K562 (cell line): ENCODE measurements at regions not wholly inside any gene's neighbourhood (a gene's known extent, or its start where the extent isn't known, plus 50 kb on each side); places are given as distances from the start of the nearest gene placed in this dataset.

ENCODE experiments used
- ARID2 ChIP-seq: fragments of 450-650 bp; IDR thresholded peaks from 2 replicates; pipeline ENCODE4 v1.6.1; 2017; ENCODE audit warnings: antibody characterized with exemption, mild to moderate bottlenecking
- CBX5 ChIP-seq: IDR thresholded peaks from 2 replicates; pipeline ENCODE4 v1.6.1; 2014; ENCODE audit warnings: low read depth, borderline replicate concordance
- EGR1 ChIP-seq: fragments of 450-650 bp; conservative IDR thresholded peaks from 2 replicates; pipeline ENCODE4 v1.6.1; 2017; ENCODE audit warnings: mild to moderate bottlenecking
- EHMT2 ChIP-seq: fragments of 450-650 bp; IDR thresholded peaks from 2 replicates; pipeline ENCODE4 v1.6.1; 2018; ENCODE audit warnings: antibody characterized with exemption
- FOXA1 ChIP-seq: fragments of 450-650 bp; IDR thresholded peaks from 2 replicates; pipeline ENCODE4 v1.6.1; 2016; ENCODE audit warnings: mild to moderate bottlenecking, borderline replicate concordance
- FOXJ3 ChIP-seq: sonication (generic); formaldehyde crosslinking; IDR thresholded peaks from 2 replicates; pipeline ENCODE4 v1.4.0; 2020; ENCODE audit warnings: mild to moderate bottlenecking, missing genetic modification reagents
- HDAC3 ChIP-seq: fragments of 450-650 bp; IDR thresholded peaks from 2 replicates; pipeline ENCODE4 v1.6.1; 2018; ENCODE audit warnings: borderline replicate concordance, mild to moderate bottlenecking, moderate library complexity; ENCODE audit not compliant: partially characterized antibody
- NCOA4 ChIP-seq: fragments of 450-650 bp; IDR thresholded peaks from 2 replicates; pipeline ENCODE4 v1.6.1; 2018; ENCODE audit warnings: mild to moderate bottlenecking; ENCODE audit not compliant: partially characterized antibody
- NEUROD1 ChIP-seq: fragments of 150-350 bp; IDR thresholded peaks from 2 replicates; pipeline ENCODE4 v1.6.1; 2014; ENCODE audit warnings: borderline replicate concordance, low read length, low read depth; ENCODE audit not compliant: partially characterized antibody
- NFXL1 ChIP-seq: fragments of 450-650 bp; formaldehyde crosslinking; IDR thresholded peaks from 2 replicates; pipeline ENCODE4 v1.4.0; 2021; ENCODE audit warnings: mild to moderate bottlenecking
- POLR2A ChIP-seq: fragments of 450-650 bp; conservative IDR thresholded peaks from 2 replicates; pipeline ENCODE4 v1.6.1; 2016
- RB1 ChIP-seq: fragments of 450-650 bp; IDR thresholded peaks from 2 replicates; pipeline ENCODE4 v1.6.1; 2017; ENCODE audit warnings: low read depth, mild to moderate bottlenecking
- ZNF12 ChIP-seq: sonication (generic); formaldehyde crosslinking; IDR thresholded peaks from 2 replicates; pipeline ENCODE4 v1.4.0; 2020; ENCODE audit warnings: mild to moderate bottlenecking, missing genetic modification reagents
- ZNF184 ChIP-seq: sonication (generic); formaldehyde crosslinking; IDR thresholded peaks from 2 replicates; pipeline ENCODE4 v1.5.0; 2020; ENCODE audit warnings: missing genetic modification reagents
- ZNF239 ChIP-seq: fragments of 250-450 bp; sonication (Bioruptor Pico); IDR thresholded peaks from 2 replicates; pipeline ENCODE4 v1.4.0; 2020; ENCODE audit warnings: mild to moderate bottlenecking
- TF ChIP-seq, protein P1 (sequence below): fragments of 450-650 bp; IDR thresholded peaks from 2 replicates; pipeline ENCODE4 v1.6.1; 2016; ENCODE audit warnings: antibody characterized with exemption
- TF ChIP-seq, protein P2 (sequence below): IDR thresholded peaks from 2 replicates; pipeline ENCODE4 v1.6.1; 2014; ENCODE audit warnings: antibody characterized with exemption
- TF ChIP-seq, protein P3 (sequence below): sonication (generic); formaldehyde crosslinking; IDR thresholded peaks from 2 replicates; pipeline ENCODE4 v1.8.1; 2023; ENCODE audit warnings: mild to moderate bottlenecking, missing genetic modification reagents, moderate library complexity
- TF ChIP-seq, protein P4 (sequence below), 2 experiments: IDR thresholded peaks; 2 replicates each; pipeline ENCODE4 v1.6.1; 2011; ENCODE audit warnings: borderline replicate concordance in 1 of 2, control low read depth in 1 of 2, low read depth in 1 of 2, low read length in 1 of 2, mild to moderate bottlenecking in 1 of 2, mixed read lengths in 1 of 2, moderate library complexity in 1 of 2; ENCODE audit not compliant: insufficient read depth in 1 of 2, insufficient read length in 1 of 2, poor library complexity in 1 of 2, severe bottlenecking in 1 of 2; ENCODE audit errors: extremely low read depth in 1 of 2
- TF ChIP-seq, protein P5 (sequence below): sonication (generic); formaldehyde crosslinking; IDR thresholded peaks from 2 replicates; pipeline ENCODE4 v1.5.0; 2020; ENCODE audit warnings: missing genetic modification reagents
- TF ChIP-seq, protein P6 (sequence below): sonication (generic); formaldehyde crosslinking; IDR thresholded peaks from 2 replicates; pipeline ENCODE4 v1.8.0; 2022; ENCODE audit warnings: mild to moderate bottlenecking, missing genetic modification reagents

DNA sequence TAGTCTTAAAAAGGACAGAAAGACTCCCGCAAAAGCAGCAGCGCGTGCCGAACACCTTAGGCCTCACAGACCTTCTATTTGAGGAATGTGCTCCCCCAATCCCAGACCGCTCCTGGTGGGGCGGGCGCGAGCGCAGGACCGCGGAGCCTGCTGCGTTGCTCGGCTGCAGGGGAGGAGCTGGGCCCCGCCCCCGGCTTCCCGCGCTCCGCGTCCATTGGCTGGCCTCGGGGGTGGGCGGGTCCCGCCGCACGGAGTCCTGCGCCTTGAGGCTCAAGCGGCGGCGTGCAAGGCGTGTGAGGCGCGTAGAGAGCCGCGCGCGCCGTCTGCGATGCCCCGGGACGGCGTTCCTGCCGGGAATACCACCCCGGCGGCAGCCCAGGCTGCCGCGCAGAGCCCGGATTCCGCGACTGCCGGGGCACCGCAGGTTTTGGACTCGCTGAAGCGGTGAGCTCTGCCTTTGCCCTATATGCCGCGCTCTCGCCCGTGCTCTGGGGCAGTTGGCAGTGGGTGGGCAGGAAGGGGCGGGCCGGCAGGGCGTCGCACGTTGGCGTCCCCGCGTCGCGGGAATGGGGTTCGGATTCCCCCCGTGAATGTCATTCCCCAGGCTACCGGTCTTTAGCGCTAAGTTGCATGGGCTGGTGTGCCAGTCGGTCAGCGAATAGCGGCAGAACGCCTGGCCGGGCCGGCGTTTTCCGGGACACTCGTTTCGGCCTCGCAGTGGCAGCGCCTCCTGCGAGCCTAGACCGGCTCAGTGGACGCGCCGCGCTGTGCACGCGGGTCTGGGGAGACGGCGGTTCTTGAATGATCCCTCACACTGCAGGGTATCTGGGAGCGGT, 49.6 kb upstream of the PAIP2B start (continued):
- TF ChIP-seq, protein P1, sequence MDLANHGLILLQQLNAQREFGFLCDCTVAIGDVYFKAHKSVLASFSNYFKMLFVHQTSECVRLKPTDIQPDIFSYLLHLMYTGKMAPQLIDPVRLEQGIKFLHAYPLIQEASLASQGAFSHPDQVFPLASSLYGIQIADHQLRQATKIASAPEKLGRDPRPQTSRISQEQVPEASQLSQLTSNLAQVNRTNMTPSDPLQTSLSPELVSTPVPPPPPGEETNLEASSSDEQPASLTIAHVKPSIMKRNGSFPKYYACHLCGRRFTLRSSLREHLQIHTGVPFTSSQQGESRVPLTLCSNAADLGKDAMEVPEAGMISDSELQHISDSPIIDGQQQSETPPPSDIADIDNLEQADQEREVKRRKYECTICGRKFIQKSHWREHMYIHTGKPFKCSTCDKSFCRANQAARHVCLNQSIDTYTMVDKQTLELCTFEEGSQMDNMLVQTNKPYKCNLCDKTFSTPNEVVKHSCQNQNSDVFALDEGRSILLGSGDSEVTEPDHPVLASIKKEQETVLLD, result no peak
- TF ChIP-seq POLR2A, result no peak
- no peak for TF ChIP-seq CBX5
- TF ChIP-seq EGR1, result peak; percentile 27; the same call in 1 of the 2 replicates
- no peak for TF ChIP-seq ARID2
- TF ChIP-seq EHMT2, result no peak
- no peak for TF ChIP-seq NCOA4
- TF ChIP-seq FOXJ3 (CRISPR knock-in tag), result no peak
- no peak for TF ChIP-seq ZNF239 (CRISPR knock-in tag)
- no peak for TF ChIP-seq NEUROD1
- TF ChIP-seq, protein P2, sequence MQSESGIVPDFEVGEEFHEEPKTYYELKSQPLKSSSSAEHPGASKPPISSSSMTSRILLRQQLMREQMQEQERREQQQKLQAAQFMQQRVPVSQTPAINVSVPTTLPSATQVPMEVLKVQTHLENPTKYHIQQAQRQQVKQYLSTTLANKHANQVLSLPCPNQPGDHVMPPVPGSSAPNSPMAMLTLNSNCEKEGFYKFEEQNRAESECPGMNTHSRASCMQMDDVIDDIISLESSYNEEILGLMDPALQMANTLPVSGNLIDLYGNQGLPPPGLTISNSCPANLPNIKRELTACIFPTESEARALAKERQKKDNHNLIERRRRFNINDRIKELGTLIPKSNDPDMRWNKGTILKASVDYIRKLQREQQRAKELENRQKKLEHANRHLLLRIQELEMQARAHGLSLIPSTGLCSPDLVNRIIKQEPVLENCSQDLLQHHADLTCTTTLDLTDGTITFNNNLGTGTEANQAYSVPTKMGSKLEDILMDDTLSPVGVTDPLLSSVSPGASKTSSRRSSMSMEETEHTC, result no peak
- TF ChIP-seq, protein P3, sequence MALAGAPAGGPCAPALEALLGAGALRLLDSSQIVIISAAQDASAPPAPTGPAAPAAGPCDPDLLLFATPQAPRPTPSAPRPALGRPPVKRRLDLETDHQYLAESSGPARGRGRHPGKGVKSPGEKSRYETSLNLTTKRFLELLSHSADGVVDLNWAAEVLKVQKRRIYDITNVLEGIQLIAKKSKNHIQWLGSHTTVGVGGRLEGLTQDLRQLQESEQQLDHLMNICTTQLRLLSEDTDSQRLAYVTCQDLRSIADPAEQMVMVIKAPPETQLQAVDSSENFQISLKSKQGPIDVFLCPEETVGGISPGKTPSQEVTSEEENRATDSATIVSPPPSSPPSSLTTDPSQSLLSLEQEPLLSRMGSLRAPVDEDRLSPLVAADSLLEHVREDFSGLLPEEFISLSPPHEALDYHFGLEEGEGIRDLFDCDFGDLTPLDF, result peak; percentile 70; the same call in 1 of the 2 replicates
- TF ChIP-seq RB1, result peak; percentile 77; the same call in 1 of the 2 replicates
- TF ChIP-seq ZNF12, result no peak
- TF ChIP-seq ZNF184, result no peak
- TF ChIP-seq, protein P4, sequence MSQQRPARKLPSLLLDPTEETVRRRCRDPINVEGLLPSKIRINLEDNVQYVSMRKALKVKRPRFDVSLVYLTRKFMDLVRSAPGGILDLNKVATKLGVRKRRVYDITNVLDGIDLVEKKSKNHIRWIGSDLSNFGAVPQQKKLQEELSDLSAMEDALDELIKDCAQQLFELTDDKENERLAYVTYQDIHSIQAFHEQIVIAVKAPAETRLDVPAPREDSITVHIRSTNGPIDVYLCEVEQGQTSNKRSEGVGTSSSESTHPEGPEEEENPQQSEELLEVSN (IDR thresholded peaks at IDR 0.05; ENCODE audit: borderline replicate concordance in 1 of 2, extremely low read depth in 1 of 2, insufficient read depth in 1 of 2, insufficient read length in 1 of 2, low read depth in 1 of 2, low read length in 1 of 2, poor library complexity in 1 of 2, severe bottlenecking in 1 of 2), result peak; percentile 98 to 100
- no peak for TF ChIP-seq FOXA1
- TF ChIP-seq, protein P5, sequence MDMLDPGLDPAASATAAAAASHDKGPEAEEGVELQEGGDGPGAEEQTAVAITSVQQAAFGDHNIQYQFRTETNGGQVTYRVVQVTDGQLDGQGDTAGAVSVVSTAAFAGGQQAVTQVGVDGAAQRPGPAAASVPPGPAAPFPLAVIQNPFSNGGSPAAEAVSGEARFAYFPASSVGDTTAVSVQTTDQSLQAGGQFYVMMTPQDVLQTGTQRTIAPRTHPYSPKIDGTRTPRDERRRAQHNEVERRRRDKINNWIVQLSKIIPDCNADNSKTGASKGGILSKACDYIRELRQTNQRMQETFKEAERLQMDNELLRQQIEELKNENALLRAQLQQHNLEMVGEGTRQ (CRISPR knock-in tag), result no peak
- TF ChIP-seq NFXL1, result no peak
- TF ChIP-seq, protein P6, sequence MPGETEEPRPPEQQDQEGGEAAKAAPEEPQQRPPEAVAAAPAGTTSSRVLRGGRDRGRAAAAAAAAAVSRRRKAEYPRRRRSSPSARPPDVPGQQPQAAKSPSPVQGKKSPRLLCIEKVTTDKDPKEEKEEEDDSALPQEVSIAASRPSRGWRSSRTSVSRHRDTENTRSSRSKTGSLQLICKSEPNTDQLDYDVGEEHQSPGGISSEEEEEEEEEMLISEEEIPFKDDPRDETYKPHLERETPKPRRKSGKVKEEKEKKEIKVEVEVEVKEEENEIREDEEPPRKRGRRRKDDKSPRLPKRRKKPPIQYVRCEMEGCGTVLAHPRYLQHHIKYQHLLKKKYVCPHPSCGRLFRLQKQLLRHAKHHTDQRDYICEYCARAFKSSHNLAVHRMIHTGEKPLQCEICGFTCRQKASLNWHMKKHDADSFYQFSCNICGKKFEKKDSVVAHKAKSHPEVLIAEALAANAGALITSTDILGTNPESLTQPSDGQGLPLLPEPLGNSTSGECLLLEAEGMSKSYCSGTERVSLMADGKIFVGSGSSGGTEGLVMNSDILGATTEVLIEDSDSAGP (CRISPR knock-in tag), result no peak
- TF ChIP-seq HDAC3, result no peak
